Hypothalamus (tissue), 51 donors: ENCODE measurements at regions not wholly inside any gene's neighbourhood (a gene's known extent, or its start where the extent isn't known, plus 50 kb on each side); places are given as distances from the start of the nearest gene placed in this dataset.
"Not testable (repeated sequence)": the region's sequence is repeated elsewhere in the genome, so short reads cannot be mapped to it uniquely, and the experiment has no call there.

Experiments
- DNase-seq, 51 donors: peaks; one replicate each; lab custom pipeline; 2025; lab: John Stamatoyannopoulos, UW

DNA sequence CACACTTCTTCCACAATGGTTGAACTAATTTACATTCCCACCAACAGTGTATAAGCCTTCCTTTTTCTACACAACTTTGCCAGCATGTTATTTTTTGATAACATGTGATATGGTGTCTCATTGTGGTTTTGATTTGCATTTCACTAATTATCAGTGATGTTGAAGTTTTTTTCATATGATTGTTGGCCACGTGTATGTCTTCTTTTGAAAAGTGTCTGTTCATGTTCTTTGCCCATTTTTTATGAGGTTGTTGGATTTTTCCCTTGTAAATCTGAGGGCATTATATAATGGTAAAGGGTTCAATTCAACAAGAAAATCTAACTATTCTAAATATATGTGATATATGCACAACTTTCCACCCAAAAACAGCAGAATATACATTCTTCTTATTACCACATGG lies 153.4 kb upstream of the POGK start:
- DNase-seq, result not testable (repeated sequence)

DNA sequence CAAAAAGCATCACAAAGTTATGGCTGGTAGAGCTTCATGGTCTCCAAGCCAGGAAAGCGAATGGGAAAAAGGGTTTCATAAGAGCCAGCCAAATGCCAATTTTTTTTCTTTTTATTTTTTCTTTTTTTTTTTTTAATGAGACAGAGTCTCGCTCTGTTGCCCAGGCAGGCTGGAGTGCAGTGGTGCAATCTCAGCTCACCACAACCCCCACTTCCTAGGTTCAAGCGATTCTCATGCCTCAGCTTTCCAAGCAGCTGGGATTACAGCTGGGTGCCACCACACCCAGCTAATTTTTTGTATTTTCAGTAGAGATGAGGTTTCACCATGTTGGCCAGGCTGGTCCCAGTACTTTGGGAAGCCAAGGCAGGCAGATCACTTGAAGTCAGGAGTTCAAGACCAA lies 148.7 kb upstream of the POGK start:
- DNase-seq, result not testable (repeated sequence)

DNA sequence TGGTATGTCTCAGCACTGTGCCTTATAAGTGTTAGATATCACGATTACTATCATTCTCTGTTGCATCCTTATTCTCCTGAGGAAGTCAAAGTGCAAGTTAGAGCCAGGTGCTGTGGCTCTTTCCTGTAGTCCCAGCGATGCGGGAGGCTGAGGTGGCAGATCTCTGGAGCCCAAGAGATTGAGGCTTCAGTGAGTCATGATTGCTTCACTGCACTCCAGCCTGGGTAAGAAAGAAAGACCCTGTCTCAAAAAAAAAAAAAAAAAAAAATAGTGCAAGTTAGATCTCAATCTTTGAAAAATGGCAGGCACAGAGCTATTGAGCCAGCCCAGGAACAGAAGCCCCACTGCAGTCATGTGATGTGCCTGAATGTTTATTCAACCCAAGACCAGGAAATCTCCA lies 147.8 kb upstream of the POGK start:
- no peak for DNase-seq

DNA sequence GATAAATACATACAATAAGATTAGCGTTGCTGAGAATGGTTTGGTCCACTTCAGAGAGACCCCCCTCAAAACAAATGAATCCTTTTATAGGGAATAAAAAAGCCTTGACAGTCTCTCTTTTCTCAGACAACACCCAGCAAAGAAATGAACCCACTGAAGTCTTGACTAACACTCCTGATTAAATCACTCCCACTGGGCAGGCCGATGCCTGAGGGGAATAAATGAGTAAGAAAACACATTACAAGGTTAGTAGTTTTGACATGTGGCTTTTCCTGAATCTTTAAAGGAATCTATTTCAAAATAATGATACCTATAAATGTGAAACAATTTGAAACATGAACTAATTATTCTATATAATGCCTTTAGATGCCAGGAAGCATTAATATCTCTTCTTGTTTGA lies 146.9 kb upstream of the POGK start:
- DNase-seq, result no peak

DNA sequence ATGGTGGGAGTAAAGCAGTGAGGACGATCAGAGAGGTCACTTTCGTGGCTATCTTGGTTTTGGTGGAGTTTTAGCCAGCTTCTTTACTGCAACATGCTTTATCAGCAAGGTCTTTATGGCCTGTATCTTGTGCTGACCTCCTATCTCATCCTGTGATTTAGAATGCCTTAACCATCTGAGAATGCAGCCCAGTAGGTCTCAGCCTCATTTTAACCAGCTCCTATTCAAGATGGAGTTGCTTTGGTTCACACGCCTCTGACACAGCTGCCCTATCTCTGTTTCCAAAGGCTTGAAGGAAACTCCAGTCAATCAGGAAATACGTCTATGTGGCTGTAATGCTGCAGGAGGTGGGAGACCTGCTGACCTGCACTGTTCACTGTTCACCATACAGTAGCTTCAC lies 146.1 kb upstream of the POGK start:
- no peak for DNase-seq

DNA sequence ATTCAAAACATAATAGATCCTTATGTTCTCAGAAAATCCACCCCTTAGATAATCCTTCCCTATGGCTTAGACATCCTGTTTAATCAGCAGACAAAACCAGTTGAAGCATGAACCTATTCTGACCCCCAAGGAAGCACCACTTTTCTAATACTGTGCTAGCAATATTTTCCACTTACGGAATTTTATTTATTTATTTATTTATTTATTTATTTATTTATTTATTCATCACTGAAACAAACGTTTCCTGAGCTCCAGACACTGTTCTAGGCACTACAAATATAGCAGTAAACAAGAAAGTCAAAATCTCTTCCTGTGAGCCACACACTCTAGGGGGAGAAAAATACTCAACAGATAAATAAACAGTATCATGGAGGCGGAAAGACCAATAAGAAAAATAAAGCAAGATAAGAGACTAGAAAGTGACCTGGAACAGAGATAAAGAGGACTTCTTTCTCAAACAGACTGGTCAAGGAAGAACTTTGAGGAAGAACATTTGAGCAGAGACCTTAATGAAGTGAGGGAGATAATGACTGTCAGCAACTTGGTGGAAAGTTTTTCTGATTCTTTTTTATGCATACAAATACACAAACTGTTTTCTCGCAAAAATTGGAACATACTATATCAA lies 145.5 kb upstream of the POGK start:
- no peak for DNase-seq

DNA sequence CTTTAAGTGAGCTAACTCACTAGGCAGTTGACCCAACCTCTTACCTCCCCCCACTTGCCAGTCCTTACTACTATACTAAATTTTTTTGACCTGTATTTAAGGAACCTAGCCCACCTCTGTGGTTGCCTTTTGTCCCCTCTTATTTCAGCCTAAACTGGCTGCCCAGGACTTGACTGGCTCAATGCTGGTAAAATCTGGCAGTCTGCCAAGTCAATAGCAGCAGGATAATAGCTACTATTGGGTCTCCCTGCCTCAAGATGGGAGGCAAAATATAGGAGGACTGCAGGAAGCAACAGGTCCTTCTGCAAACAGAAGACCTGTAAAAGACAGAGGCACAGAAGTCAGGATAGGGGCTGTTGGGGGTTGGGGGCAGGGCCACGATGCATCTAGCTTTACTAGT lies 144.2 kb upstream of the POGK start:
- DNase-seq, result no peak

DNA sequence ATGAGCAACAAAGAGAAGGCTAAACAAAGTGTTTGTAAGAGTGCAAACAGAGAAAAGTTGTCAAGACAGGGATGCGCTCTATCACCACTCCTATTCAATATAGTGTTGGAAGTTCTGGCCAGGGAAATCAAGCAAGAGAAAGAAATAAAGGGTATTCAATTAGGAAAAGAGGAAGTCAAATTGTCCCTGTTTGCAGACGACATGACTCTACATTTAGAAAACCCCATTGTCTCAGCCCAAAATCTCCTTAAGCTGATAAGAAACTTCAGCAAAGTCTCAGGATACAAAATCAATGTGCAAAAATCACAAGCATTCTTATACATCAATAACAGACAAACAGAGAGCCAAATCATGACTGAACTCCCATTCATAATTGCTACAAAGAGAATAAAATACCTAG lies 143.4 kb upstream of the POGK start:
- not testable (repeated sequence) for DNase-seq

DNA sequence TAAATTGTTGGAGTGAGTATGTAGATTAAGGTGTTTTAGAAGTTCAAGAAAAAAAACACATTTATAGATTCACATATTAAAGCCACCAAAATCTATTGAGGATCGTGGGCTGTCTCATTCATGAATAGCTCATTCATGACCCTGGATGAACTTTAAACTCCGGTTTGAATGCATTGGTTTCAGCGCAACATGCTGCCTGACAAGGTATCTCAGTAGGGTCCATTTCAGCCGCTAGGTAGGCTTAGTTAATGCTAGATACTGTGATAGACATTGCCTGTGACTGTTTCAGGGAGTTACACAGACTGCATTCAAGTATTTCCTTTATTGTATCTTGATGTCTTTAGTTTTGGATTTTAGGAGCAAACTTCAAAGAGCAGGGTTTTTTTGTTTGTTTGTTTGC lies 140.5 kb upstream of the POGK start:
- no peak for DNase-seq

DNA sequence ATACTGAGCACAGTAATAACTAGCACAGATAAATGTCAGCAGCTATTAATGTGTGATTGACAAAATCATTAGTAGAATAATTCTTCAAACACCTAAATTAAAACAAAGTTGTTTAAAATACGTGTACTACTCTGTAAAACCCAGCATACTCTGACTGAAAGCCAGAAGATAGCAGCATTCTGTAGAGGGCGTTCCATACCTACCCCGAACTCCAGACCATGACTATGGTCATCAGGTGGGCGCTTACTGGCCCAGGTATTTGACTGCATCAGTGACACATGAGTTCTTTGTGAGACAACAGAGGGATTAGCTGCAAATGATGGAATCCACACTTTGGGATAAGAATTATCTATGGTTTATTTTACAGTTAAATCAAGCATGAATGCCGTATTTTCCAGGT lies 139.7 kb upstream of the POGK start:
- no peak for DNase-seq

DNA sequence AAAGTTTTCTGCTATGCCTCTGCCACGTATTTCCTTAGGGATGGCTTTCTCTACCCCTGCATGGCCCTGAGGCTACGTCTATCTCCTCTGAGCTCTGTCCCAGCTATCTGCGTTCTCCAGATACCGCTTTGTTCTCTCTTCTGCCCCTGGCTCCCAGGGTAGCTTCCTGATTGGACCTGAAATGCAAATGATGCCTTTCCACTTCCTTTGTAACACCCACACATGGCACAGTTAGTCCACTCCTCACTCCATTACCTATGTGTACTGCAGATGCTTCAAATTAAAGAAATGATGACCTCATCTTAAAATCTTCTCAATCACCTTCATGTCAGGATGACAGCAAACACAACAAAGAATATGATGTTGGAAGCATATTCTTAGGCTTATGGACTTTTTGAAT lies 138.6 kb upstream of the POGK start:
- DNase-seq, result no peak

DNA sequence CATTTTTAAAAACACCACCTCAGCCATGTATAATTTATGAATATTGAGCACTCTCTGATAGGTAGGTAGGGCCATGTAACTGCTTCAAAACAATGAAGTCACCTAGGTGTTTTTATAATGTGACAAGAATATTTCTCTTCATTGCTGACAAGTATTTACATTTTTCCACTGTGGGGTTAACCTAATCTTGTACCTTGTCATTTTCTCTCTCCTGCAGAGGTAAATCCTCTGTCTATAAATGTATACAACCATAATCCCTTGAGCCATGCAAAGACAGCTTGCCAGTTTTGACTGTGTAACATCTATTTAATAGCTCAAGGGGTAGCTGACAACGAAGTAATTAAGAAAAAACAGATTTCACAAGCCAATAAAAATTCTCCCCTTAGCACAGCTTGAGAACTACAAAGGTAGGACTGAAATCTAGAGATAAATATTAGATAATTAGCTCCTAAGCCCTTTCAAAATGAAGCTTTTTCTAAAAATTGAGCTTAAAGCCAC lies 137.6 kb upstream of the POGK start:
- DNase-seq, result no peak

DNA sequence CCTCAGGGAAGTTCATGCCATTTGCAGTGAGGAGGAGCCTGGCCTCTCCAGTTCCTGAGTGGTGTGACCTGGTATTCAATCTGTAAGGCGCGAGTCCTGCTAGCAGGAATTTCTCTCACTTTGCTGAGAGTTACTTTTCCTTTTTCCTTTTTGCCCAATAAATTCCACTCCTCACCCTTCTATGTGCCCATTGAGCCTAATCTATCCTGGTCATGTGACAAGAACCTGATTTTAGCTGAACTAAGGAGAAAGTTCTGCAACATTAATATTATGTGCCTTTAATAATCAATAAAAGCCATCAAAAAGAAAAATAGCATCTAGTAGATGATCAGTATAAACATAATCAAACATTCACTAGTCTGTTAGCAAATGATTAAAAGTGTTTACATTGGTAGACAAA lies 136.1 kb upstream of the POGK start:
- no peak for DNase-seq

DNA sequence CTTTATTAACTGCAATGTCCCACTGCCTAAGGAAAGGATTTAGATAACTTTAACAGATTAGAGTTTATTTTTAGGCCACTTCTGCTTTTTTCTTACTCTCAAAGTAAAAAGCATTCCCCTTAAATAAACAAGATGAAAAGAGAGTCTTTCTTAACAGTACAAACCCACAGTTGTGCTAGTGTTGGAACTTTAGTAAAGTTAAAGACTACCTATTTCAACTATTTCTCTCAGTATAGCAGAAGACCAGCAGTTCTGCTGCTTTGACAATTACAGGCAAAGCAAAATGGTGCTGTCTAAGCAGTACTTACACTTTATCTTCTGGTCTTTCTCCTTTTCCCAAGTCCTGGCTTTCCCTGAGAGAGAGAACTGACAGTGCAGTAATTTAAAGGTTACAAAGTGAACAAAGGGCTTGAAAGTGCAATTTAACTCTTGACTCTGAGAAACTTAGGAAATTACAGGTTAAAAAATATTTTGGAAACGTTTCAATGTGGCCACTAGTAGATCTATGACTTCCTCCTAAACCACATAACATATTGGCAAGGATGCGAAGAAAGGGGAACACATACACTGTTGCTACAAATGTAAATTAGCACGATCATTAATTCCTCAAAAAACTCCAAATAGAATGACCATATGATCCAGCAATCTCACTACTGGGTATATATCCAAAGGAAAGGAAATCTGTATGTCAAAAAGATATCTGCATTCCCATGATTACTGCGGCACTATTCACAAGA lies 135.4 kb upstream of the POGK start:
- no peak for DNase-seq

DNA sequence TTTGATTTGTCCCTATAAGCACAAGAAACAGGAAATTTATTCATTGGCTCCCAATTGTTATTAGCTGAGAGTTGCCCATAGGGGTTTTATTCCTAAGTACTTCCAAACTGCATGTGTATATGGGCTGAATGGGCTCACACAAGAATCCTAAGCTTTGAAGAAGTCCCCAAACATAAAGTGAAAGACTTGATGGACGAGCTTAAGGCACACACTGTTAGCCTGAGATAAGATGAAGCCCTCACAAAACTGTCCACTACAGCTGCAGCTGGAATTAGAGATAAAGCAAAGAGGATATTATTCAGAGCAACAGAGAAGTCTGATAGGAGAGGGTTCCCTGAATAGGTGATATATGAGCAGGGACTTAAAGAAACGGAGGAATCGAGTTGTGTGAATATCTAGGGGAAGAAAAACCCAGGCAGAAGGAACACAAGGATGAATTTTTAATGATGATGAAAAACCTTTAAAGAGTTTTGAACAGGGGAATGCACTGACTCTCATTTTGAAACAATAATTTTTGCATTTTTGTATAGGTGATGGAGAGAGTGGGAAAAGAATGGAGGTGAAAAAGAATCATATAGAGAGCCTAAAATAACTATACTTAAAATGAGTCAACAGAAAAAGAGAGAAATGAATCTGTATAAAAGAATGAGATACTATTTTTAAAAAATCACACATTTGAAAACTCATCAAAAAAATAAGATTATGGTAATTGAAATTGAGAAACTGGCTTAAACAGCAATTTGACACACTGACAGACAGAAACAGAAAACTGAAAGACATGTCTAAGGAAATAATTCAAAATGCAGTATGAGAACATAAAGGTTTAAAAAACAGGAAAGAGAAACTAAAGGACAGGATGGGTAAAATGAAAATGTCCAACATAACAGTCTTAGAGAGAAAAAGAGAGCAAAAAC lies 133.6 kb upstream of the POGK start:
- DNase-seq, result no peak

DNA sequence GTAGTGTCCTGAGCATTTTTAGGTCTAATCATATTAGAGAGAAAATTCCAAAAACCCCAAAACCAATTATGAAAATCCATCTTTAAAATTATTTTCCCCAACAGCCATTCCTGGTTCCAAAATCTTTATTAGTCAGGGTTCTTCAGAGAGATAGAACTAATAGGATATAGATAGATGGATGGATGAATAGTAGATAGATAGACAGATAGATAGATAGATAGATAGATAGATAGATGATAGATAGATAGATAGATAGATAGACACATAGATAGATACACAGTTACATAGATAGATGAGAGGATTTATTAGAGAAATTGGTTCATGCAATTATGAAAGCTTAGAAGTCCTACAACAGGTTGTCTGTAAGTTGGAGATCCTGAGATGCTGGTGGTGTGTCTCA lies 122.7 kb upstream of the POGK start:
- no peak for DNase-seq

DNA sequence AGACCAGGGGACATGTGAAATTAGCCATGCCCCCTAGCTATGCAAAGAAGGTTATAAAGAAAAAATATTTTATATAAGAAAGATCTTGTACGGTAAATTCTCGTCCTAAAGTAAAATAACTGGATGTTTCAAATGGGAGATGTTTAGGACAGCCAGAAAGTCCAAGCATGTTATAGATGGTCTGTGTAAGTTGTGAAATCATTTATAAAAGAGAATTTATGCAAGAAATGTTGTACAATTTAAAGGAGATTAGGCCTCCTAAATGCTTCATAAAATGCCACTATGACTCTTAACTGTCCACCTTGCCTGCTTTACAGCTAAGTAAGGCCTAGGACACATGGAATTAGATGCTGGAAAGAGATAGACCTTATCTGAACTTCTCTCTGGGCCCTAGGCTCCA lies 118.1 kb upstream of the POGK start:
- DNase-seq, result no peak

DNA sequence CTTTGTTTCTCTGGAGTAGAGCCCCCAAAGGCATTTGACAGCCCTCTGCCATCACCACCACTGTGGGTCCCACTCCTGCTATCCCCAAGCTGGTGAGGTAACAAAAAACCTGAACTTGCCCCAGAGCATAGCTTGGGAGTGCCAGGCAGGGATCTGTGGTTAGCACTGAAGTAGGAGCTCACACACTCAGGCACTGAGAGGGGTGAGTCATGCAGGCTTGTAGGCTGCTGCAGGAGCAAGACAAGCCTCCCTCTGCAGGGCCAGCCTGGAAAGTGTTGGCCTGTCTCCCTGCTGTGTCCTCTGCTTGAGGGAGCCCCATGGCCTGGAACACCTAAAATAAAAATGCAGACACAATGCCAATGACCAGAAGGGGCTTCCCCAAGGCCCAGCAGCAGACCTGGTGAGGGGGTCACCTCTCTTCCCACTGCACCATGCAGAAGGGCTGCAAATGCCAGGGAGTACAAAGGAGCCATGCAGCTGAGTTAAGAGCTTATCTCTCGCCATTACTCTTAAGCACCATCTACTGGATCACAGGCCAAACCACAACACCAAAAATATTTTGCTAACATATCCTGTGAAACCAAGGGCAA lies 108.9 kb upstream of the POGK start:
- no peak for DNase-seq

DNA sequence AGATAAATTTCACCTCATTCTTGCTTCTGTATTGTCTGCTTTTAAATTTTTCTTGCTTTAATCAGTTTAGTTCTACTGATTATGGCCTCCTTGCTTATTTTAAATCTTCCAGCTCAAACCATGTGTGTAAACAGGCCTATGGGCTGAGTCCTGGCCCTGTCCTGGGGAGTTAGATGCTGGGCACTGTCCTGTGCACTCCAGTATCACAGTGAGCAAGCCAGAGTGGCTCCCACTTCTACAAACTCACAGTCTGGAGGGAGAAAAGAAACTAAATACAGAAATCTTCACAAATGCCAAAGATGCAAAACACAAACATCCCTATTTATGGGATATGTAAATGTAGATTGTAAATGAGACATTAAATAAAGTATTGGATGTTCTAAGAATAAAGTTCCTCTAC lies 101.1 kb upstream of the POGK start:
- no peak for DNase-seq

DNA sequence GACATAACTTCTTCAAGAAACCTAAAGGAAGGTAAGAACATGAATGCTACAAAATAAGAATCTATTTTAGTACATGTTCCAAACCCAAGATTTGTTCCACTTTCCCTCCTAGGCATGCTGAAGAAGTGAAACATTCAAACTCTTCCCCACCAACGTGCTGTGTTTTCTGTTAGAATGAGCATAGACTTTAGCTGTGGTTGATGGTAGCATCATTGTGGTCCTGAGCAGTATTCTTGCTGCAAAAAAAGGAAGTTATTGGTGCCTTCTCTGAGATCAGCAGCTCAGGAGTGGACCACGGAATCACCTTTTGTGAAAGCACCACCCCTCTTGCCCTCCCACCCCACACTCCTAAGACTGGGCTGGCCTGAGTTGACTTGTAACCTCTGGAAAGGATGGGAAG lies 100.4 kb upstream of the POGK start:
- DNase-seq, result no peak

DNA sequence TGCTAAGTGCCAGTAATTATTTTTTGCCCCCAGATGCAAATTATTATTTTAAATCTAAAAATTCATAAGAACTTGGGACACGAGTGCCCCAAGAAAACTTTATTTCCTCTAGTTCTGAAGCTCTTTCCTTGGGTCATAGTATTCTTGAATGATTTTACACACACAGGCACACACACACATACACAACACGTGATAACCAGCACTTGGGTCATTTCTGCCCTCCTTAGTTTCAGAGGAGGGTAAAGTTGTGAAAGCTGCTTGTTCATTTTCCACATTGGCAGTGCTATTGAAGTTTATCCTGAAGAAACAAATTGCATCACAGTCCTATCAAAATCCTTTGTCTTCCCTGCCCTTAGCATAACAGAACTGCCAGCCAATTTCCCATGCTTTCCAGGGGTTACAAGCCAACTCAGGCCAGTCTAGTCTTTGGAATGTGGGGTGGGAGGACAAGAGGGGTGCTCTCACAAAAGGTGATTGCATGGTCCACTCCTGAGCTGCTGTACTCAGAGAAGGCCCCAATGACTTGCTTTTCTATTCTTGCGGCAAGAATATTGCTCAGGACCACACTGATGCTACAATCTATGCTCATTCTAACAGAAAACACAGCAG lies 98.5 kb upstream of the POGK start:
- no peak for DNase-seq
